Nephron progenitor cell (in vitro differentiated cells): ENCODE measurements at regions not wholly inside any gene's neighbourhood (a gene's known extent, or its start where the extent isn't known, plus 50 kb on each side); places are given as distances from the start of the nearest gene placed in this dataset.

Experiments
- DNase-seq: peaks from one replicate; pipeline ENCODE4 v3.0.0; 2021
- H3K27ac Mint-ChIP-seq: 2 replicates; pipeline ENCODE4 v1.8.0; 2021; ENCODE audit warnings: mild to moderate bottlenecking, moderate library complexity, mixed read lengths
- H3K27me3 Mint-ChIP-seq: 2 replicates; pipeline ENCODE4 v1.8.0; 2021; ENCODE audit warnings: mild to moderate bottlenecking, low read depth, mixed read lengths; ENCODE audit not compliant: poor library complexity
- H3K36me3 Mint-ChIP-seq: 2 replicates; pipeline ENCODE4 v1.8.0; 2021; ENCODE audit warnings: low read depth, mixed read lengths
- H3K4me1 Mint-ChIP-seq: 2 replicates; pipeline ENCODE4 v1.8.0; 2021; ENCODE audit warnings: mixed read lengths
- H3K4me3 Mint-ChIP-seq: 2 replicates; pipeline ENCODE4 v1.8.0; 2021; ENCODE audit warnings: mild to moderate bottlenecking, moderate library complexity, mixed read lengths
- H3K9me3 Mint-ChIP-seq: 2 replicates; pipeline ENCODE4 v1.8.0; 2021; ENCODE audit warnings: mild to moderate bottlenecking, moderate library complexity, mixed read lengths
- TF ChIP-seq, protein P1 (sequence below): fragments of 200-600 bp; sonication (generic); IDR thresholded peaks from 2 replicates; pipeline ENCODE4 v1.5.0; 2021; ENCODE audit warnings: antibody characterized with exemption

DNA sequence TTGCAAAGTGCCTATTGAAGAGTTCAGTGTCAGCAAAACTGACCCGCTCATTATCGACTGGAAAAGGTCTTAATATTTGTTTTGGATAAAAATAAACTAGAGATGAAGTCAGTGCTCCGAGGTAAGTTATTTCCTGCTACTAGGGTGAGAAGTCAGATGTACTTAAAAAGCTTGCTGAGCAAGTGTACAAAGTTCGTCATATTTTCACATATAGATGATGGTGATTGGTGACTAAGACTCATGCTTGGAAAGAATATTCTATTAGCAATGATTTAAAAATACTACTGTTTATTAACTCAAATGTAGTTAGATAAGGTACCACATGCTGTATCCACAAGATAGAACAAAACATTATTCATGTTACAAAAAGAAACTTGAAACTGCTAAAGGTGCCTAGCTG, 643.7 kb downstream of the GABRG2 start:
- no peak for DNase-seq
- no peaks in the 10 kb centered on the region for H3K4me1 Mint-ChIP-seq
- H3K27ac Mint-ChIP-seq: no peak overlapping the region
- H3K4me3 Mint-ChIP-seq: no peak overlapping the region
- peaks cover 3% of the 10 kb centered on the region for H3K9me3 Mint-ChIP-seq
- no peaks in the 10 kb centered on the region for H3K36me3 Mint-ChIP-seq
- H3K27me3 Mint-ChIP-seq: no peaks in the 10 kb centered on the region
- TF ChIP-seq, protein P1, sequence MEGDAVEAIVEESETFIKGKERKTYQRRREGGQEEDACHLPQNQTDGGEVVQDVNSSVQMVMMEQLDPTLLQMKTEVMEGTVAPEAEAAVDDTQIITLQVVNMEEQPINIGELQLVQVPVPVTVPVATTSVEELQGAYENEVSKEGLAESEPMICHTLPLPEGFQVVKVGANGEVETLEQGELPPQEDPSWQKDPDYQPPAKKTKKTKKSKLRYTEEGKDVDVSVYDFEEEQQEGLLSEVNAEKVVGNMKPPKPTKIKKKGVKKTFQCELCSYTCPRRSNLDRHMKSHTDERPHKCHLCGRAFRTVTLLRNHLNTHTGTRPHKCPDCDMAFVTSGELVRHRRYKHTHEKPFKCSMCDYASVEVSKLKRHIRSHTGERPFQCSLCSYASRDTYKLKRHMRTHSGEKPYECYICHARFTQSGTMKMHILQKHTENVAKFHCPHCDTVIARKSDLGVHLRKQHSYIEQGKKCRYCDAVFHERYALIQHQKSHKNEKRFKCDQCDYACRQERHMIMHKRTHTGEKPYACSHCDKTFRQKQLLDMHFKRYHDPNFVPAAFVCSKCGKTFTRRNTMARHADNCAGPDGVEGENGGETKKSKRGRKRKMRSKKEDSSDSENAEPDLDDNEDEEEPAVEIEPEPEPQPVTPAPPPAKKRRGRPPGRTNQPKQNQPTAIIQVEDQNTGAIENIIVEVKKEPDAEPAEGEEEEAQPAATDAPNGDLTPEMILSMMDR: no peak

DNA sequence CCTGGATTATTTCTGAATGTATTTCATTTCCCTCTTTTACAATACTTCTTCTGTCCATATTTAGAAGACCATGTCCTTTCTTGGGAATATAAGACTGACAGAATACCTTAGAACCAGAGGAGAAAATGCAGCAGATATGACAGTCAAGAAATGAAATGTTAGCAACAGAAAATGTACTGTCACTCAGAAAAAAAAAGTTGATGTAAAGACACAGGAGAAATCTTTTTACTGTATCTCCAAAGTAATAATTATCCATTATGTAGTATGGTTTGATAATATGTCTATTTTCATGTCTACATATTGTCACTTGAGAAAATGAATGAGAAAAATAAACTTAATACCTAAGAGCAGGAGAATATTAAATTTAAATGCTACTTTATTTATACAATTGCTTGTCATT, 652.1 kb downstream of the GABRG2 start:
- peaks cover 5% of the 10 kb centered on the region for H3K27me3 Mint-ChIP-seq
- no peaks in the 10 kb centered on the region for H3K4me1 Mint-ChIP-seq
- DNase-seq: no peak
- TF ChIP-seq, protein P1: no peak
- no peak overlapping the region for H3K4me3 Mint-ChIP-seq
- peaks cover 4% of the 10 kb centered on the region for H3K36me3 Mint-ChIP-seq
- peaks cover 23% of the 10 kb centered on the region for H3K9me3 Mint-ChIP-seq
- H3K27ac Mint-ChIP-seq: no peak overlapping the region

DNA sequence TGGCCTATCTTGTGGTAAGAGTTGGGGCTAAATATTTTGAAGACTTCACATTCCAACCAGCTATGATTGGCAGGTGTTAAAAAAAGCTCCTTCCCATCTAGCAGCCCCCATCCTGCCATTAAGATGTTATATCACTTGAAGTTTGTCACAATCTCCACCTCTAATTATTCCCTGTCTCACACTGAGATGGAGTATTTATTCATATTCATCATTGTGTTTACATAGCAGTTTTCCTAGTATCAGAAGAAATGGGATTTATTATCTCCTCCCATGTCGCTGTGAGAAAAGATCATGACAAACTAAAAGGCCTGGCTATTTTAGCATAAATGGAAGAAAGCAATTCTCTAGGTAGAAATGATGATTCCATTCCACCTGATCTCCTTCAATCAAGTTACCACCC, 653.6 kb downstream of the GABRG2 start:
- Mint-ChIP-seq H3K27ac (no peak overlapping the region), H3K4me1 (no peaks in the 10 kb centered on the region), H3K27me3 (peaks cover 5% of the 10 kb centered on the region), H3K9me3 (peaks cover 21% of the 10 kb centered on the region), H3K36me3 (peaks cover 4% of the 10 kb centered on the region), H3K4me3 (no peak overlapping the region)
- TF ChIP-seq, protein P1: no peak
- no peak for DNase-seq

DNA sequence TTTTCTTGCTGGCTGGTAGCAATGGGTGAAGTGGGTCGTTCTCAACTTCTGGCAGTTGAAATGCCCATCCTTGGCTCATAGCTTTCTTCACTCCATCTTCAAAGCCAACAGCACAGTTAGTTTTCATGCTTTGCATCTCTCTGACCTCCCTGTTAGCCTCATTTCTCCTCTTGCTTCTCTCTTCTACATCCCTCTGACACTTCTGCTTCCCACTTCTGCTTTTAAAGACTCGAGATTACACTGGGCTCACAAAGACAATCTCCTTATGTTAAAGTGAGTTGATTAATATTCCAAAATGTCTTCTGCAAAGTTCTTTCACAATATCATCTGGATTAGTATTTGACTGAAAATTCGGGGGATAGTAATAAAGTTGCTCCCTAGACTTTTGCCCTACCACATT, 684.8 kb upstream of the CCNG1 start:
- Mint-ChIP-seq H3K4me3 (no peak overlapping the region), H3K36me3 (no peaks in the 10 kb centered on the region), H3K9me3 (no peaks in the 10 kb centered on the region), H3K4me1 (no peaks in the 10 kb centered on the region), H3K27me3 (no peaks in the 10 kb centered on the region), H3K27ac (no peak overlapping the region)
- no peak for DNase-seq
- TF ChIP-seq, protein P1: no peak

DNA sequence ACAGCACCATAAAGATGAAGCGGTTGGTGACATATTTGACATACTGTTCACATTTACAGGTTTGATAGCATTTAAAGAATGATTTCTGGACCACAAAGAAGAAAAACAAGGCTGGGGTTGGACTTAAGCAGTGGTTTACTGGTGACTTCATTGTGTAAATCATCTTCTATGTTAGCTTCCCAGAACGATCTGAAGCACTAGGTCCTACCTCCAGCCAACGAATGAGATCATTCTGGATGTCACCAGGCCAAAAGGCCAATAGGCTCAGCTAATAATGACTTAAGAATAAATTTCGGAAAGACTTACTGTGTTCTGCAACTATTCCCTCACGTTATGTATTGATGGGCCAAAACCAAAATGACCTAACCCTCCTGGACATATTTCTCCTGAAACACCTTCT, 675.3 kb upstream of the CCNG1 start:
- no peaks in the 10 kb centered on the region for H3K9me3 Mint-ChIP-seq
- no peaks in the 10 kb centered on the region for H3K27me3 Mint-ChIP-seq
- H3K4me3 Mint-ChIP-seq: no peak overlapping the region
- no peak overlapping the region for H3K27ac Mint-ChIP-seq
- no peak for DNase-seq
- H3K4me1 Mint-ChIP-seq: no peaks in the 10 kb centered on the region
- TF ChIP-seq, protein P1: no peak
- H3K36me3 Mint-ChIP-seq: no peaks in the 10 kb centered on the region

DNA sequence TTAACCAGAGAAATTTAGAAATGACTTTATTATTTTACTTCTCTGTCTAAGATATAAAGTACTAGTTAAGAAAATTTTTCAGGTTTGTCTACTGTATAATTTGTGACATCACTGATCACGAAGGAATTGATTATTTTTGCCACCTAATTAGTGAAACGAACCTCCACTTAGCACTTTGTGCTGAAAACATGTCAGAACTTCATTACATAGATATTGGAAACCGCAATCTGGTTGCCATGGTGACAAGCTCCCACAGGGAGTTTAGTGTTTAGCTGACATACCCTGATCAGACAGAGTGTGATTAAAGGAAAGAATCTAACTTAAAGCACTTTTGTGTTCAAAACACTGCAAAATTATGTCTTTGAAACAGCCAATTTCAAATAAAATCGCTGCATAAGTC, 668.4 kb upstream of the CCNG1 start:
- Mint-ChIP-seq H3K4me1 (peaks cover 8% of the 10 kb centered on the region), H3K27ac (no peak overlapping the region), H3K9me3 (peaks cover 4% of the 10 kb centered on the region), H3K36me3 (no peaks in the 10 kb centered on the region), H3K27me3 (no peaks in the 10 kb centered on the region), H3K4me3 (no peak overlapping the region)
- DNase-seq: peak; percentile 40
- TF ChIP-seq, protein P1: no peak
